ENCODE measurements at regions not wholly inside any gene's neighbourhood (a gene's known extent, or its start where the extent isn't known, plus 50 kb on each side); places are given as distances from the start of the nearest gene placed in this dataset.
"Not testable (repeated sequence)": the region's sequence is repeated elsewhere in the genome, so short reads cannot be mapped to it uniquely, and the experiment has no call there.

GRCh38 chrY:26638063-26638462 lies 1016.1 kb downstream of the CDY1 start:
- DNase-seq (no peak), ATAC-seq (ENCODE audit: low read depth) (no peak)
- H3K56ac ChIP-seq (ENCODE audit: extremely low read depth, insufficient read depth, low read length): no peak overlapping the region
- WGBS, 2 experiments (ENCODE audit: extremely low coverage in 2 of 2, insufficient read length in 1 of 2): no CpG with 5 or more reads among the region's 7 CpGs
- H2AFZ ChIP-seq (replicated peaks; ENCODE audit: low read length, poor library complexity): no peak overlapping the region
- no peak overlapping the region for H3K9ac ChIP-seq (ENCODE audit: low read depth, low read length)
- no peak overlapping the region for H2BK15ac ChIP-seq (ENCODE audit: low read depth, low read length)
- no peaks in the 10 kb centered on the region for H3K27me3 ChIP-seq (ENCODE audit: control insufficient read depth, insufficient read depth, low read length)
- H2BK20ac ChIP-seq (ENCODE audit: low read depth, low read length): no peak overlapping the region
- H3K4me1 ChIP-seq (ENCODE audit: control insufficient read depth, insufficient read depth, low read length): no peaks in the 10 kb centered on the region
- intact Hi-C loops (cut with micrococcal nuclease): no loop called here
- POLR2A ChIA-PET (ENCODE audit: unreplicated experiment): no interaction called here
- no peak overlapping the region for H4K5ac ChIP-seq (ENCODE audit: low read depth, low read length)
- no peak overlapping the region for H3K4me3 ChIP-seq (ENCODE audit: insufficient read depth, low read depth, low read length)
- H3K79me1 ChIP-seq (ENCODE audit: low read depth in 1 of 2, low read length in 2 of 2): no peaks in the 10 kb centered on the region
- H3K4me2 ChIP-seq (ENCODE audit: low read depth, low read length): no peak overlapping the region
- no peak overlapping the region for H2AK5ac ChIP-seq (ENCODE audit: low read depth, low read length)
- peak overlapping the region; percentile 19 for H2BK5ac ChIP-seq (ENCODE audit: low read depth, low read length, poor library complexity, severe bottlenecking)
- H2AK9ac ChIP-seq (replicated peaks; ENCODE audit: low read depth, low read length, poor library complexity): no peak overlapping the region
- H4K91ac ChIP-seq (ENCODE audit: insufficient read depth, low read depth, low read length): no peak overlapping the region
- no peak overlapping the region for H2BK120ac ChIP-seq (ENCODE audit: low read depth, low read length)
- no peak overlapping the region for H3K27ac ChIP-seq (ENCODE audit: insufficient read depth, low read length)
- no peak overlapping the region for H3K23ac ChIP-seq (ENCODE audit: low read depth, low read length)
- no peaks in the 10 kb centered on the region for H3K36me3 ChIP-seq (ENCODE audit: control insufficient read depth, insufficient read depth, low read length)
- BruUV-seq (replicated peaks): no TSS peak
- H4K20me1 ChIP-seq (ENCODE audit: insufficient read depth, low read length): no peaks in the 10 kb centered on the region
- no peak overlapping the region for H3K18ac ChIP-seq (ENCODE audit: low read depth, low read length)
- CTCF ChIA-PET: no interaction called here
- dilution Hi-C loops (cut with HindIII; ENCODE audit: low sequenced_read_pairs, unreplicated experiment): no loop called here
- TF ChIP-seq MXI1 (IDR thresholded peaks at IDR 0.05; ENCODE audit: borderline replicate concordance, low read depth, low read length): no peak
- no peak for TF ChIP-seq RFX5 (IDR thresholded peaks at IDR 0.05; ENCODE audit: low read depth, low read length)
- TF ChIP-seq RCOR1 (IDR thresholded peaks at IDR 0.05; ENCODE audit: insufficient replicate concordance, low read length): no peak
- in situ Hi-C loops (cut with MboI; ENCODE audit: low sequenced_read_pairs): no loop called here
- H3K9me3 ChIP-seq (ENCODE audit: control insufficient read depth, insufficient read depth, low read length): no peaks in the 10 kb centered on the region
- H3K4ac ChIP-seq (ENCODE audit: low read depth, low read length): no peak overlapping the region
- no peaks in the 10 kb centered on the region for H3K9me1 ChIP-seq (ENCODE audit: insufficient read depth, low read length)
- no peak overlapping the region for H4K8ac ChIP-seq (ENCODE audit: low read depth in 2 of 2, low read length in 2 of 2)
- no peak overlapping the region for H3K14ac ChIP-seq (replicated peaks; ENCODE audit: low read depth, low read length)

GRCh38 chrY:26645856-26646255 lies 1023.9 kb downstream of the CDY1 start:
- CTCF ChIA-PET; H3K9me1 ChIP-seq (ENCODE audit: insufficient read depth, low read length); POLR2A ChIA-PET (ENCODE audit: unreplicated experiment): not testable (repeated sequence)

More at GRCh38 chrY:26645856-26646255, 1023.9 kb downstream of the CDY1 start:
- ATAC-seq (ENCODE audit: low read depth); H3K23ac ChIP-seq (ENCODE audit: low read depth, low read length); H2BK5ac ChIP-seq (ENCODE audit: low read depth, low read length, poor library complexity, severe bottlenecking); H3K27me3 ChIP-seq (ENCODE audit: control insufficient read depth, insufficient read depth, low read length); H2AK9ac ChIP-seq (replicated peaks; ENCODE audit: low read depth, low read length, poor library complexity); H3K4me1 ChIP-seq (ENCODE audit: control insufficient read depth, insufficient read depth, low read length); H3K9me3 ChIP-seq (ENCODE audit: control insufficient read depth, insufficient read depth, low read length); H3K56ac ChIP-seq (ENCODE audit: extremely low read depth, insufficient read depth, low read length); H2BK15ac ChIP-seq (ENCODE audit: low read depth, low read length); intact Hi-C loops (cut with micrococcal nuclease); H3K4me2 ChIP-seq (ENCODE audit: low read depth, low read length); H2AK5ac ChIP-seq (ENCODE audit: low read depth, low read length); H3K79me1 ChIP-seq (ENCODE audit: low read depth in 1 of 2, low read length in 2 of 2); H3K4ac ChIP-seq (ENCODE audit: low read depth, low read length); H4K8ac ChIP-seq (ENCODE audit: low read depth in 2 of 2, low read length in 2 of 2); H3K18ac ChIP-seq (ENCODE audit: low read depth, low read length); H3K27ac ChIP-seq (ENCODE audit: insufficient read depth, low read length); H3K9ac ChIP-seq (ENCODE audit: low read depth, low read length); H3K4me3 ChIP-seq (ENCODE audit: insufficient read depth, low read depth, low read length); in situ Hi-C loops (cut with MboI; ENCODE audit: low sequenced_read_pairs); dilution Hi-C loops (cut with HindIII; ENCODE audit: low sequenced_read_pairs, unreplicated experiment); DNase-seq; H2BK20ac ChIP-seq (ENCODE audit: low read depth, low read length); H3K36me3 ChIP-seq (ENCODE audit: control insufficient read depth, insufficient read depth, low read length); H2BK120ac ChIP-seq (ENCODE audit: low read depth, low read length); H4K5ac ChIP-seq (ENCODE audit: low read depth, low read length); H4K91ac ChIP-seq (ENCODE audit: insufficient read depth, low read depth, low read length); H2AFZ ChIP-seq (replicated peaks; ENCODE audit: low read length, poor library complexity); H3K14ac ChIP-seq (replicated peaks; ENCODE audit: low read depth, low read length); H4K20me1 ChIP-seq (ENCODE audit: insufficient read depth, low read length); BruUV-seq (replicated peaks): not testable (repeated sequence)
- WGBS, 2 experiments (ENCODE audit: extremely low coverage in 2 of 2, insufficient read length in 1 of 2): no CpG with 5 or more reads among the region's 10 CpGs

Measured in IMR-90 (cell line).